HG03439 (cell line): ENCODE measurements at regions not wholly inside any gene's neighbourhood (a gene's known extent, or its start where the extent isn't known, plus 50 kb on each side); places are given as distances from the start of the nearest gene placed in this dataset.
"Not testable (repeated sequence)": the region's sequence is repeated elsewhere in the genome, so short reads cannot be mapped to it uniquely, and the experiment has no call there.

Experiments used
- ATAC-seq: cut with Tn5 transposase; IDR thresholded peaks from one replicate; pipeline ENCODE4 v1.9.1; 2021; ENCODE audit warnings: mild to moderate bottlenecking, moderate library complexity; ENCODE audit not compliant: unreplicated experiment

GRCh38 chr6:155894262-155894661, 438.6 kb upstream of the NOX3 start:
- no peak for ATAC-seq

- ATAC-seq: no peak
Observed at GRCh38 chr6:155890409-155890808, 434.8 kb upstream of the NOX3 start.

GRCh38 chr6:155889410-155889809, 433.8 kb upstream of the NOX3 start:
- ATAC-seq: no peak

GRCh38 chr6:155887421-155887820, 431.8 kb upstream of the NOX3 start:
- ATAC-seq: no peak

GRCh38 chr6:155883741-155884140, 428.1 kb upstream of the NOX3 start:
- no peak for ATAC-seq

GRCh38 chr6:155883334-155883731, 427.7 kb upstream of the NOX3 start:
- ATAC-seq: no peak

- peak; percentile 68 for ATAC-seq
Observed at GRCh38 chr6:155882527-155883333, 427.1 kb upstream of the NOX3 start.

- no peak for ATAC-seq
Observed at GRCh38 chr6:155881826-155882526, 426.3 kb upstream of the NOX3 start.

- no peak for ATAC-seq
Observed at GRCh38 chr6:155880900-155881299, 425.3 kb upstream of the NOX3 start.

- no peak for ATAC-seq
Observed at GRCh38 chr6:155872961-155873360, 417.3 kb upstream of the NOX3 start.

- ATAC-seq: no peak
Observed at GRCh38 chr6:155867682-155868081, 412.0 kb upstream of the NOX3 start.

GRCh38 chr6:155866676-155867390, 411.2 kb upstream of the NOX3 start:
- ATAC-seq: not testable (repeated sequence)

GRCh38 chr6:155861821-155862220, 406.2 kb upstream of the NOX3 start:
- ATAC-seq: no peak

GRCh38 chr6:155858906-155859305, 403.3 kb upstream of the NOX3 start:
- ATAC-seq: not testable (repeated sequence)

GRCh38 chr6:155854787-155855186, 399.1 kb upstream of the NOX3 start:
- ATAC-seq: no peak

- ATAC-seq: no peak
Observed at GRCh38 chr6:155853011-155853410, 397.4 kb upstream of the NOX3 start.

GRCh38 chr6:155850408-155850841, 394.8 kb upstream of the NOX3 start:
- ATAC-seq: no peak

GRCh38 chr6:155847711-155848110, 392.1 kb upstream of the NOX3 start:
- ATAC-seq: no peak

GRCh38 chr6:155837474-155837873, 381.8 kb upstream of the NOX3 start:
- ATAC-seq: no peak

- no peak for ATAC-seq
Observed at GRCh38 chr6:155832596-155832995, 377.0 kb upstream of the NOX3 start.

GRCh38 chr6:155830531-155830930, 374.9 kb upstream of the NOX3 start:
- no peak for ATAC-seq

- ATAC-seq: no peak
Observed at GRCh38 chr6:155829646-155830045, 374.0 kb upstream of the NOX3 start.
